Psoas muscle (tissue), 7 donors: ENCODE measurements at regions not wholly inside any gene's neighbourhood (a gene's known extent, or its start where the extent isn't known, plus 50 kb on each side); places are given as distances from the start of the nearest gene placed in this dataset.
"Not testable (repeated sequence)": the region's sequence is repeated elsewhere in the genome, so short reads cannot be mapped to it uniquely, and the experiment has no call there.

ENCODE experiments used
- ATAC-seq, 4 donors: fragments of 200-7000 bp; cut with Tn5 transposase; one replicate each; pipeline ENCODE4 v1.9.1; 2020; ENCODE audit warnings: moderate library complexity in 3 of 4, mild to moderate bottlenecking in 2 of 4
- DNase-seq, 2 donors: peaks; one replicate each; pipeline ENCODE4 v3.0.0-alpha.2; 2020
- H3K27ac ChIP-seq: fragments of 200-600 bp; one replicate; pipeline ENCODE4 v1.8.0; 2022
- H3K27me3 ChIP-seq, 3 donors: fragments of 200-600 bp in 1 of 3; one replicate each; pipeline versions ENCODE4 v1.6.1 to v1.8.0; 2013 to 2022; ENCODE audit warnings: low read length in 2 of 3, mild to moderate bottlenecking in 2 of 3, moderate library complexity in 1 of 3; ENCODE audit not compliant: insufficient read depth in 3 of 3
- H3K36me3 ChIP-seq, 2 donors: fragments of 200-600 bp in 1 of 2; one replicate each; pipeline versions ENCODE4 v1.6.1 to v1.8.0; 2013 to 2022; ENCODE audit warnings: low read depth in 1 of 2, mild to moderate bottlenecking in 1 of 2, moderate library complexity in 1 of 2; ENCODE audit not compliant: insufficient read depth in 1 of 2
- H3K4me1 ChIP-seq: fragments of 200-600 bp; one replicate; pipeline ENCODE4 v1.8.0; 2022
- H3K4me3 ChIP-seq: fragments of 200-600 bp; one replicate; pipeline ENCODE4 v1.8.0; 2022; ENCODE audit warnings: mild to moderate bottlenecking
- H3K9me3 ChIP-seq: fragments of 200-600 bp; one replicate; pipeline ENCODE4 v1.8.0; 2022
- WGBS, 3 donors: extraction: QIAGEN DNeasy Blood & Tissue Kit; methylation state at CpG; one replicate each; pipeline versions ENCODE4 v1.1.6 to v1.1.7; 2013; 5-methylcytosine and 5-hydroxymethylcytosine counted together
- intact Hi-C, 2 donors: fragments of 100-400 bp; cut with DNase I; formaldehyde crosslinking; loops; one replicate each; pipeline versions ENCODE4 v1.11.0 to v1.14.2; 2022
- TF ChIP-seq, protein P1 (sequence below): fragments of 200-600 bp; IDR thresholded peaks from one replicate; pipeline ENCODE4 v1.8.0; 2022; ENCODE audit warnings: antibody characterized with exemption
- donor health status: healthy with polysubstance abuse.
- donor health status: DM: no; HTN: no; CAD: no; lungs with moderate emphysema.
- donor health status: Bipolar disorder and iron deficiency.
- donor health status: healthy.
- donor health status: DM: yes; HTN: yes; CAD: no.
- donor health status: DM: no; HTN: no; CAD: no.
- donor health status: DM: yes; HTN: yes; CAD: no.

DNA sequence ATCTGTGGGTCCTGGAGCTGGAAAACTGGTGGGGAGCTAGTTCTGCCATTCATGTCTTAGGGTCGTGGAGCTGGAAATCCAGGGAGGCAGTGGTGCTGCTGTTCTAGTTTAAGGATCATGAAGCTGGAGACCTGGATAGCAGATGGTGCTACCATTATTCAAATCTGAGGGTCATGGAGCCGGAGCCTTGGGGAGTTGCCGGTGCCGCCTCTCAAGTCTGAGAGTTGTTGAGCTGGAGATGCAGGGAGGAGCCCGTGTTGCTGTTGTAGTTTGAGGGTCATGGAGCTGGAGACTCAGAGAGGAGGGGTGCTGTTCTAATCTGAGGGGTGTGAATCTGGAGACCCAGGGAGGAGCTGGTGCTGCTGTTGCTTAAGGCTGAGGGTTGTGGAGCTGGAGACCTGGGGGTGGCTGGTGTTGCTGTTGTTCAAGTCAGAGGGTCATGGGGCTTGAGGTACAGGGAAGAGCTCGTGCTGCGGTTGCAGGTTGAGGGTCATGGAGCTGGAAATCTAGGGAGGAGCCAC lies 86.0 kb upstream of the ZNF479 start:
- Histone ChIP-seq H3K9me3 (no peaks in the 10 kb centered on the region), H3K36me3 (no peaks in the 10 kb centered on the region), H3K4me1 (no peaks in the 10 kb centered on the region), H3K4me3 (no peak overlapping the region), H3K27me3 (no peaks in the 10 kb centered on the region), H3K27ac (no peak overlapping the region)
- ATAC-seq (no peak), DNase-seq (no peak)
- TF ChIP-seq, protein P1, sequence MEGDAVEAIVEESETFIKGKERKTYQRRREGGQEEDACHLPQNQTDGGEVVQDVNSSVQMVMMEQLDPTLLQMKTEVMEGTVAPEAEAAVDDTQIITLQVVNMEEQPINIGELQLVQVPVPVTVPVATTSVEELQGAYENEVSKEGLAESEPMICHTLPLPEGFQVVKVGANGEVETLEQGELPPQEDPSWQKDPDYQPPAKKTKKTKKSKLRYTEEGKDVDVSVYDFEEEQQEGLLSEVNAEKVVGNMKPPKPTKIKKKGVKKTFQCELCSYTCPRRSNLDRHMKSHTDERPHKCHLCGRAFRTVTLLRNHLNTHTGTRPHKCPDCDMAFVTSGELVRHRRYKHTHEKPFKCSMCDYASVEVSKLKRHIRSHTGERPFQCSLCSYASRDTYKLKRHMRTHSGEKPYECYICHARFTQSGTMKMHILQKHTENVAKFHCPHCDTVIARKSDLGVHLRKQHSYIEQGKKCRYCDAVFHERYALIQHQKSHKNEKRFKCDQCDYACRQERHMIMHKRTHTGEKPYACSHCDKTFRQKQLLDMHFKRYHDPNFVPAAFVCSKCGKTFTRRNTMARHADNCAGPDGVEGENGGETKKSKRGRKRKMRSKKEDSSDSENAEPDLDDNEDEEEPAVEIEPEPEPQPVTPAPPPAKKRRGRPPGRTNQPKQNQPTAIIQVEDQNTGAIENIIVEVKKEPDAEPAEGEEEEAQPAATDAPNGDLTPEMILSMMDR = no peak
- intact Hi-C loops = no loop called here
- 71 to 78% (median 76%) methylated on average over 7 of the region's 7 CpGs for WGBS, 3 donors

DNA sequence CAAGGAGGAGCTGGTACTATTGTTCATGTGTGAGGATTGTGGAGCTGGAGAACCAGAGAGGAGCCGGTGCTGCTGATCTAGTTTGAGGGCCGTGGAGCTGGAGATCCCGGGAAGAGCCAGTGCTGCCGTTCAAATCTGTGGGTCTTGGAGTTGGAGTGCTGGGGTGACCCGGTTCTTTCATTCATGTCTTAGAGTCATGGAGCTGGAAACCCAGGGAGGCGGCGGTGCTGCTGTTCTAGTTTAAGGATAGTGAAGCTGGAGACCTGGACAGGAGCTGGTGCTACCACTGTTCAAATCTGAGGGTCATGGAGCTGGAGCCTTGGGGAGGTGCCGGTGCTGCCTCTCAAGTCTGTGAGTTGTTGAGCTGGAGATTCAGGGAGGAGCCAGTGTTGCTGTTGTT lies 88.5 kb upstream of the ZNF479 start:
- H3K4me1 ChIP-seq = no peaks in the 10 kb centered on the region
- no peak overlapping the region for H3K27ac ChIP-seq
- TF ChIP-seq, protein P1 = no peak
- no peaks in the 10 kb centered on the region for H3K9me3 ChIP-seq
- no peaks in the 10 kb centered on the region for H3K27me3 ChIP-seq
- no peaks in the 10 kb centered on the region for H3K36me3 ChIP-seq
- H3K4me3 ChIP-seq = no peak overlapping the region
- 70 to 85% (median 75%) methylated on average over 8 of the region's 8 CpGs for WGBS, 3 donors
- ATAC-seq = no peak
- intact Hi-C loops = no loop called here
- DNase-seq = no peak

DNA sequence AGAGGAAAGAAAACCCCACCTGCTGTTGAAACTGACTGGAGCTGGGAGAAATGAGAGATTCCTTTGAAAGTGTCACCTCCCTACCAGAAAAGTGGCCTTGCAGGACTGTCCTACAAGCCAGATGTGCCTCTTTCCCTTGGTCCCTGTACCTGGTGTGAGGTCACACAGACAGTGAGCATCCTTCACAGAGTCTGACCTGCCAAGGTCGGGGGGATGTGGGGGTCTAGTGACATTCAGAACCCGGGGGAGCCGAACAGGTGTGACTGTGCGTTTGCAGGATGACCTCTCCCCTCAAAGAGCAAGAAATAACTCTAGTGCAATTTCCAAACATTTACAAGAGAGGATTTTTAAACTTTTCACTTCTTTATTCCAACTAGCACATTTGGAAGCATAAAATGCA lies 93.4 kb upstream of the ZNF479 start:
- Histone ChIP-seq H3K27me3 (no peaks in the 10 kb centered on the region), H3K9me3 (no peaks in the 10 kb centered on the region), H3K27ac (no peak overlapping the region), H3K4me3 (no peak overlapping the region), H3K36me3 (no peaks in the 10 kb centered on the region), H3K4me1 (no peaks in the 10 kb centered on the region)
- DNase-seq (no peak), ATAC-seq (no peak)
- TF ChIP-seq, protein P1 = no peak
- 62 to 74% (median 67%) methylated on average over 4 of the region's 4 CpGs for WGBS, 3 donors
- intact Hi-C loops = no loop called here

DNA sequence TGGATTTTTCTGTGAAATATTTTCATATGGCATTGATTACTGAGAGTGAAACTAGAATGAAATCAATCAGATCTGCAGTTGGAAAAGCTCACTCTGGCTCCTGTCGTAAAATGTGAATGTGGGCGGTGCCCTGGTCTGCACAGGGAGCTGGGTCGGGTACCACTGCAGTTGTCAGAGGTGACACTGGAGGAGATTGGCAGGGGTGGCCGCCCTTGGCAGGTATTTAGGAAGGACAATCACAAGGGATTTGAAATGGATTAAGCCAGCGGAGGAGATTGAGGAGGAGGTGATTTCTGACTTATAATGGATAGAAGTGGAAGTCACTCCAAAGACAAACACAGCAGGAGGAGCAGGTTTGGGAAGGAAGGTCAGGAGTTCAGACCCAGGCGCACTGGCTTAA lies 109.0 kb upstream of the ZNF479 start:
- DNase-seq, H3K27me3 ChIP-seq, H3K27ac ChIP-seq, H3K36me3 ChIP-seq, intact Hi-C loops, H3K4me1 ChIP-seq, ATAC-seq, H3K9me3 ChIP-seq, H3K4me3 ChIP-seq: not testable (repeated sequence)
- 76 to 82% (median 78%) methylated on average over 6 of the region's 6 CpGs for WGBS, 3 donors

DNA sequence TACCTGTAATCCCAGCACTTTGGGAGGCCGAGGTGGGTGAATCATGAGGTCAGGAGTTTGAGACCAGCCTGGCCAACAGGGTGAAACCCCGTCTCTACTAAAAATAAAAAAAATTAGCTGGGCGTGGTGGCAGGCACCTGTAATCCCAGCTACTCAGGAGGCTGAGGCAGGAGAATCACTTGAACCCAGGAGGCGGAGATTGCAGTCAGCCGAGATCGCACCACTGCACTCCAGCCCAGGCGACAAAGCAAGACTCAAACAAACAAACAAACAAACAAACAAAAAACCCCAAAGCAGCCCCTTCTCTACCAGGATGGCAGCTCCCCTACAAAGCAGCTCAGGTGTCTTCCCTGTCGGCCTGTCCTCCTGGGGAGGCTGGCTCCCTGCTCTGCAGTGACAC lies 111.3 kb upstream of the ZNF479 start:
- H3K27me3 ChIP-seq, DNase-seq, intact Hi-C loops, ATAC-seq, H3K27ac ChIP-seq, H3K9me3 ChIP-seq, H3K36me3 ChIP-seq, H3K4me1 ChIP-seq, H3K4me3 ChIP-seq: not testable (repeated sequence)
- WGBS, 3 donors = 80 to 85% (median 84%) methylated on average over 8 of the region's 8 CpGs

DNA sequence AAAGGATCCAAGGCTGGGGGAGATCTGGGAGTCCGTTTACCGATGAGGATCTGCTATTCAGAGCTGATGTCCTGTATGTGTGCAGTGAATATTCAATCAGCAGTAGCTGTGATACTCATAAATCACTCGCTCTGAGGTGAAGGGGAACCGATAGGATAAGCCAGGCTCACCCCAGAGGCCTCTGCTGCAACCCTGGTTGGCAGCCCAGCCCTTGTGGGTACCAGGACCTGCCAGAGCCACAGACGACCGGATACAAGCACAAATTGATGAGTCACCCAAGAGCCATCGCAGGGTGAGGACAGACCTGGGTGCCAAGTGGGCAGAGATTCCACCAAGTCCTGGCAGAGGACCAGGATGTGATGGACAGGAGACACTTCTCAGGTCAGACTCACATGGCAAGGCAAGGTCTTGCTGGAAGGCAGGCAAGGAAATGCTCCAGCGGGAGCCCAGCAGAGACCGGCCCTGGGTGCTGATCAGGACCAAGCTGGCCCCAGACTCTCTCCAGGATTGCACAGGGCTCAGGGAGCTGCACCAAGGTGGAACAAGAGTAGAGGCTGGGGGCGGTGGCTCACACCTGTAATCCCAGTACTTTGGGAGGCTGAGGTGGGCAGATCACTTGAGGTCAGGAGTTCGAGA lies 112.2 kb upstream of the ZNF479 start:
- DNase-seq, H3K9me3 ChIP-seq, H3K4me3 ChIP-seq, H3K4me1 ChIP-seq, H3K27me3 ChIP-seq, intact Hi-C loops, H3K36me3 ChIP-seq, H3K27ac ChIP-seq, ATAC-seq: not testable (repeated sequence)
- WGBS, 3 donors = 77 to 80% (median 78%) methylated on average over 11 of the region's 11 CpGs
